ENCODE measurements at regions not wholly inside any gene's neighbourhood (a gene's known extent, or its start where the extent isn't known, plus 50 kb on each side); places are given as distances from the start of the nearest gene placed in this dataset.
A peak's percentile ranks its signal among the peaks of the same experiment; 100 is the strongest.
"Not testable (repeated sequence)": the region's sequence is repeated elsewhere in the genome, so short reads cannot be mapped to it uniquely, and the experiment has no call there.

DNA sequence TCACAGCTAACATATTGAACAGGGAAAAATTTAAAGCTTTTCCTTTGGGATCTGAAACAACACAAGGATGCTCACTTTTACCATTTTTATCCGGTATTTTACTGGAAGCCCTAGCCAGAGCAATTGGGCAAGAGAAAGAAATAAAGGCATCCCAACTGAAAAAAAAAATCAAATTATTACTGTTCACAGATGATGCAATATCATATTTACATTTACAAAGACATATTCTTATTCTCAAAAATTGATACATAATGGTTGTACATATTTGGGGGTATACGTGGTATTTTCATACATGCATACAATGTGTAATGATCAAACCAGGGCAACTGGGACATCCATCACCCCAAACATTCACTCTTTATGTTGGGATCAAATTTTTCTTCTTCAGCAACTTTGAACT is 337.0 kb upstream of the SLC7A11 start:
- Histone ChIP-seq H3K9me2 (replicated peaks; ENCODE audit: low read depth, low read length) (no peaks in the 10 kb centered on the region), H3F3A (ENCODE audit: low read depth) (no peaks in the 10 kb centered on the region), H2AFZ (ENCODE audit: low read length) (no peak overlapping the region), H3K4me1 (ENCODE audit: insufficient read depth, low read length, poor library complexity, severe bottlenecking) (no peaks in the 10 kb centered on the region), H3K36me3 (ENCODE audit: insufficient read depth, low read length) (no peaks in the 10 kb centered on the region), H3K4me2 (ENCODE audit: low read depth, low read length, poor library complexity, severe bottlenecking) (no peak overlapping the region), H3K79me2 (ENCODE audit: insufficient read depth, low read length) (no peaks in the 10 kb centered on the region), H4K20me1 (ENCODE audit: insufficient read depth, low read length, poor library complexity, severe bottlenecking) (no peaks in the 10 kb centered on the region), H3K9me3 (ENCODE audit: insufficient read depth, low read depth, low read length) (no peaks in the 10 kb centered on the region), H3K27me3 (ENCODE audit: insufficient read depth, low read length, poor library complexity, severe bottlenecking) (no peaks in the 10 kb centered on the region), H3K9ac (ENCODE audit: low read depth, low read length, poor library complexity, severe bottlenecking) (no peak overlapping the region), H3K4me3 (ENCODE audit: low read length, poor library complexity, severe bottlenecking) (no peak overlapping the region)
- TF ChIP-seq EZH2phosphoT487 (IDR thresholded peaks at IDR 0.05; ENCODE audit: borderline replicate concordance) (no peak), CTCF (conservative IDR thresholded peaks at IDR 0.05; ENCODE audit: low read length) (no peak)

GRCh38 chr4:138577826-138578225 is 335.7 kb upstream of the SLC7A11 start:
- not testable (repeated sequence) for H3K9me3 ChIP-seq (ENCODE audit: insufficient read depth, low read depth, low read length); H3K4me2 ChIP-seq (ENCODE audit: low read depth, low read length, poor library complexity, severe bottlenecking); H3K9ac ChIP-seq (ENCODE audit: low read depth, low read length, poor library complexity, severe bottlenecking); H3K36me3 ChIP-seq (ENCODE audit: insufficient read depth, low read length); H3K9me2 ChIP-seq (replicated peaks; ENCODE audit: low read depth, low read length); H3K79me2 ChIP-seq (ENCODE audit: insufficient read depth, low read length); H2AFZ ChIP-seq (ENCODE audit: low read length); H3K27me3 ChIP-seq (ENCODE audit: insufficient read depth, low read length, poor library complexity, severe bottlenecking); H3F3A ChIP-seq (ENCODE audit: low read depth); H4K20me1 ChIP-seq (ENCODE audit: insufficient read depth, low read length, poor library complexity, severe bottlenecking); H3K4me1 ChIP-seq (ENCODE audit: insufficient read depth, low read length, poor library complexity, severe bottlenecking); H3K4me3 ChIP-seq (ENCODE audit: low read length, poor library complexity, severe bottlenecking)
- TF ChIP-seq CTCF (conservative IDR thresholded peaks at IDR 0.05; ENCODE audit: low read length): peak; percentile 36

GRCh38 chr4:138577145-138577544 is 335.0 kb upstream of the SLC7A11 start:
- H3K4me1 ChIP-seq (ENCODE audit: insufficient read depth, low read length, poor library complexity, severe bottlenecking): no peaks in the 10 kb centered on the region
- TF ChIP-seq CTCF (conservative IDR thresholded peaks at IDR 0.05; ENCODE audit: low read length) (no peak), EZH2phosphoT487 (IDR thresholded peaks at IDR 0.05; ENCODE audit: borderline replicate concordance) (no peak)
- no peaks in the 10 kb centered on the region for H3K79me2 ChIP-seq (ENCODE audit: insufficient read depth, low read length)
- no peak overlapping the region for H3K4me3 ChIP-seq (ENCODE audit: low read length, poor library complexity, severe bottlenecking)
- no peaks in the 10 kb centered on the region for H3F3A ChIP-seq (ENCODE audit: low read depth)
- no peak overlapping the region for H3K4me2 ChIP-seq (ENCODE audit: low read depth, low read length, poor library complexity, severe bottlenecking)
- no peaks in the 10 kb centered on the region for H3K27me3 ChIP-seq (ENCODE audit: insufficient read depth, low read length, poor library complexity, severe bottlenecking)
- H2AFZ ChIP-seq (ENCODE audit: low read length): no peak overlapping the region
- no peak overlapping the region for H3K9ac ChIP-seq (ENCODE audit: low read depth, low read length, poor library complexity, severe bottlenecking)
- no peaks in the 10 kb centered on the region for H4K20me1 ChIP-seq (ENCODE audit: insufficient read depth, low read length, poor library complexity, severe bottlenecking)
- H3K9me2 ChIP-seq (replicated peaks; ENCODE audit: low read depth, low read length): no peaks in the 10 kb centered on the region
- H3K9me3 ChIP-seq (ENCODE audit: insufficient read depth, low read depth, low read length): no peaks in the 10 kb centered on the region
- H3K36me3 ChIP-seq (ENCODE audit: insufficient read depth, low read length): no peaks in the 10 kb centered on the region
